Neural cell (in vitro differentiated cells): ENCODE measurements at regions not wholly inside any gene's neighbourhood (a gene's known extent, or its start where the extent isn't known, plus 50 kb on each side); places are given as distances from the start of the nearest gene placed in this dataset.

Experiments
- H2AFZ ChIP-seq: fragments of 200-600, 300-800 bp; sonication (generic), shearing (Covaris generic); 2 replicates; pipeline ENCODE4 v1.6.0; 2014; ENCODE audit warnings: low read depth, mild to moderate bottlenecking, antibody characterized with exemption, low read length, moderate library complexity
- H3F3A ChIP-seq: fragments of 200-600 bp; shearing (Covaris generic); 2 replicates; pipeline ENCODE4 v1.6.1; 2016; ENCODE audit warnings: mild to moderate bottlenecking, moderate library complexity, mixed read lengths, antibody characterized with exemption, low read length; ENCODE audit not compliant: insufficient read depth, poor library complexity, severe bottlenecking
- H3K27ac ChIP-seq: fragments of 200-600, 300-800 bp; sonication (generic), shearing (Covaris generic); 2 replicates; pipeline ENCODE4 v1.5.1; 2014; ENCODE audit warnings: mild to moderate bottlenecking, low read length, moderate library complexity
- H3K27me3 ChIP-seq: fragments of 300-800, 200-600 bp; sonication (generic), shearing (Covaris generic); 2 replicates; pipeline ENCODE4 v1.6.0; 2014; ENCODE audit warnings: mild to moderate bottlenecking, low read depth, low read length, moderate library complexity; ENCODE audit not compliant: insufficient read depth
- H3K36me3 ChIP-seq: fragments of 300-800, 200-600 bp; sonication (generic), shearing (Covaris generic); 2 replicates; pipeline ENCODE4 v1.5.1; 2014; ENCODE audit warnings: mild to moderate bottlenecking, antibody characterized with exemption, low read length, moderate library complexity; ENCODE audit not compliant: insufficient read depth
- H3K4me2 ChIP-seq: fragments of 300-800, 200-600 bp; sonication (generic), shearing (Covaris generic); 2 replicates; pipeline ENCODE4 v1.6.0; 2014; ENCODE audit warnings: mild to moderate bottlenecking, low read length
- H3K4me3 ChIP-seq: fragments of 300-800, 200-600 bp; sonication (generic), shearing (Covaris generic); 2 replicates; pipeline ENCODE4 v1.5.1; 2014; ENCODE audit warnings: mild to moderate bottlenecking, low read length, moderate library complexity
- H3K79me2 ChIP-seq: fragments of 200-600 bp; shearing (Covaris generic); replicated peaks from 2 replicates; pipeline ENCODE4 v1.6.0; 2014; ENCODE audit warnings: mild to moderate bottlenecking, low read length, moderate library complexity; ENCODE audit not compliant: insufficient read depth
- H3K9ac ChIP-seq: fragments of 300-800, 200-600 bp; sonication (generic), shearing (Covaris generic); 2 replicates; pipeline ENCODE4 v1.6.1; 2016; ENCODE audit warnings: mild to moderate bottlenecking, low read length, mixed read lengths
- H3K9me2 ChIP-seq: fragments of 200-600 bp; shearing (Covaris generic); 2 replicates; pipeline ENCODE4 v1.6.1; 2016; ENCODE audit warnings: mild to moderate bottlenecking, low read length, mixed read lengths; ENCODE audit not compliant: insufficient read depth
- H3K9me3 ChIP-seq: fragments of 200-600, 300-800 bp; sonication (generic), shearing (Covaris generic); 2 replicates; pipeline ENCODE4 v1.6.1; 2016; ENCODE audit warnings: mild to moderate bottlenecking, mixed run types, low read length, moderate library complexity, mixed read lengths
- H4K20me1 ChIP-seq: fragments of 200-600 bp; shearing (Covaris generic); 2 replicates; pipeline ENCODE4 v1.6.1; 2016; ENCODE audit warnings: mild to moderate bottlenecking, mixed run types; ENCODE audit not compliant: insufficient read depth
- CTCF ChIP-seq: fragments of 450-650 bp; IDR thresholded peaks from 2 replicates; pipeline ENCODE4 v1.5.1; 2014; ENCODE audit warnings: antibody characterized with exemption, mild to moderate bottlenecking, moderate library complexity; ENCODE audit not compliant: poor library complexity, severe bottlenecking
- EP300 ChIP-seq: fragments of 450-650 bp; conservative IDR thresholded peaks from 2 replicates; pipeline ENCODE4 v1.6.1; 2014; ENCODE audit warnings: antibody characterized with exemption, mild to moderate bottlenecking, moderate library complexity; ENCODE audit not compliant: poor library complexity, severe bottlenecking
- EZH2 ChIP-seq: fragments of 200-600, 300-800 bp; shearing (Covaris generic), sonication (generic); IDR thresholded peaks from 2 replicates; pipeline ENCODE4 v1.6.1; 2014; ENCODE audit warnings: antibody characterized with exemption, low read length, borderline replicate concordance, mild to moderate bottlenecking; ENCODE audit not compliant: insufficient read depth, poor library complexity, severe bottlenecking
- MXI1 ChIP-seq: fragments of 450-650 bp; conservative IDR thresholded peaks from 2 replicates; pipeline ENCODE4 v1.6.1; 2014; ENCODE audit warnings: antibody characterized with exemption, mild to moderate bottlenecking; ENCODE audit not compliant: poor library complexity, severe bottlenecking
- POLR2AphosphoS5 ChIP-seq: IDR thresholded peaks from 2 replicates; pipeline ENCODE4 v1.6.1; 2012
- RAD21 ChIP-seq: fragments of 450-650 bp; conservative IDR thresholded peaks from 2 replicates; pipeline ENCODE4 v1.6.1; 2014; ENCODE audit warnings: antibody characterized with exemption, mild to moderate bottlenecking, moderate library complexity
- REST ChIP-seq: IDR thresholded peaks from 2 replicates; pipeline ENCODE4 v1.6.1; 2012; ENCODE audit warnings: borderline replicate concordance
- SMC3 ChIP-seq: fragments of 450-650 bp; conservative IDR thresholded peaks from 2 replicates; pipeline ENCODE4 v1.6.1; 2014; ENCODE audit warnings: antibody characterized with exemption, mild to moderate bottlenecking, moderate library complexity; ENCODE audit not compliant: poor library complexity
- TAF1 ChIP-seq: IDR thresholded peaks from 2 replicates; pipeline ENCODE4 v1.6.1; 2012; ENCODE audit warnings: low read depth

GRCh38 chr7:131182446-131183058, 145.1 kb upstream of the MKLN1 start:
- TF ChIP-seq REST, result no peak
- no peak for TF ChIP-seq EP300
- TF ChIP-seq RAD21, result no peak
- no peak for TF ChIP-seq SMC3
- TF ChIP-seq TAF1, result no peak
- no peak for TF ChIP-seq CTCF
- no peak for TF ChIP-seq POLR2AphosphoS5
- TF ChIP-seq MXI1, result no peak
- no peak for TF ChIP-seq EZH2
- H3K4me2 ChIP-seq, result no peak overlapping the region
- H3K79me2 ChIP-seq, result no peaks in the 10 kb centered on the region
- H3K9ac ChIP-seq, result no peak overlapping the region
- H3K27ac ChIP-seq, result no peak overlapping the region
- no peaks in the 10 kb centered on the region for H3K9me3 ChIP-seq
- H4K20me1 ChIP-seq, result no peaks in the 10 kb centered on the region
- H3K27me3 ChIP-seq, result no peaks in the 10 kb centered on the region
- H3K36me3 ChIP-seq, result no peaks in the 10 kb centered on the region
- H3F3A ChIP-seq, result no peaks in the 10 kb centered on the region
- H2AFZ ChIP-seq, result no peak overlapping the region
- H3K9me2 ChIP-seq, result no peaks in the 10 kb centered on the region
- H3K4me3 ChIP-seq, result no peak overlapping the region

GRCh38 chr7:131183072-131183471, 144.6 kb upstream of the MKLN1 start:
- no peak overlapping the region for H3K4me2 ChIP-seq
- no peaks in the 10 kb centered on the region for H3K9me2 ChIP-seq
- H3K9me3 ChIP-seq, result no peaks in the 10 kb centered on the region
- TF ChIP-seq SMC3 (no peak), MXI1 (no peak), CTCF (no peak), REST (no peak), EP300 (no peak), RAD21 (no peak)
- H2AFZ ChIP-seq, result no peak overlapping the region
- no peaks in the 10 kb centered on the region for H3K27me3 ChIP-seq
- H4K20me1 ChIP-seq, result no peaks in the 10 kb centered on the region
- no peak overlapping the region for H3K27ac ChIP-seq
- H3K4me3 ChIP-seq, result no peak overlapping the region
- H3K9ac ChIP-seq, result no peak overlapping the region
- no peaks in the 10 kb centered on the region for H3K79me2 ChIP-seq
- no peaks in the 10 kb centered on the region for H3K36me3 ChIP-seq
- no peaks in the 10 kb centered on the region for H3F3A ChIP-seq
